Hepatocyte (in vitro differentiated cells): ENCODE measurements at regions not wholly inside any gene's neighbourhood (a gene's known extent, or its start where the extent isn't known, plus 50 kb on each side); places are given as distances from the start of the nearest gene placed in this dataset.

Experiments
- EZH2 ChIP-seq: fragments of 200-600 bp; sonication (generic); IDR thresholded peaks from 2 replicates; pipeline ENCODE4 v1.6.1; 2016; ENCODE audit warnings: antibody characterized with exemption, mild to moderate bottlenecking, borderline replicate concordance
- EZH2phosphoT487 ChIP-seq: fragments of 200-600 bp; sonication (generic); IDR thresholded peaks from one replicate; pipeline ENCODE4 v1.6.1; 2018; ENCODE audit warnings: antibody characterized with exemption, mild to moderate bottlenecking, low read depth, moderate library complexity; ENCODE audit not compliant: unreplicated experiment, severe bottlenecking
- TF ChIP-seq, protein P1 (sequence below): fragments of 200-600 bp; sonication (generic); IDR thresholded peaks from 2 replicates; pipeline ENCODE4 v1.5.1; 2016; ENCODE audit warnings: antibody characterized with exemption, mild to moderate bottlenecking; ENCODE audit not compliant: poor library complexity

DNA sequence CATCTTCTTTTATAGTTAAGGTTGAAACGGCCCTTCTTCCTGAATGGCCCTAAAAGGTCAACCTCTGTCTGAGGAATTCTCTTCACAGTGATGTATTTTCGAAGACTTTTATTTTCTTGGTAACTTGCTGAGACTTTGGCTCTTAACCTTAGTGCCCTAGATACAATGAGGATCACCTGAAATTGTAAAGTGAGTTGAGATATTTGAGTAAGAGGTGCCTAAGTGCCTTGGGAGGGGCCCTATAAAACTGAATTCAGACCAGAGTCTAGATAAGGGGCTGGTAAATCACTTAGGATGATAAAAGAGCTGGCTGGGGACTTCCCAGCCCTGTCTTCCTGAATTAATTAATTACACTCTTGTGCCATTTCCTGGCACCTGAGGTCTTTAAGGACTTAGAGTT is 505.6 kb upstream of the KIRREL3 start:
- TF ChIP-seq, protein P1, sequence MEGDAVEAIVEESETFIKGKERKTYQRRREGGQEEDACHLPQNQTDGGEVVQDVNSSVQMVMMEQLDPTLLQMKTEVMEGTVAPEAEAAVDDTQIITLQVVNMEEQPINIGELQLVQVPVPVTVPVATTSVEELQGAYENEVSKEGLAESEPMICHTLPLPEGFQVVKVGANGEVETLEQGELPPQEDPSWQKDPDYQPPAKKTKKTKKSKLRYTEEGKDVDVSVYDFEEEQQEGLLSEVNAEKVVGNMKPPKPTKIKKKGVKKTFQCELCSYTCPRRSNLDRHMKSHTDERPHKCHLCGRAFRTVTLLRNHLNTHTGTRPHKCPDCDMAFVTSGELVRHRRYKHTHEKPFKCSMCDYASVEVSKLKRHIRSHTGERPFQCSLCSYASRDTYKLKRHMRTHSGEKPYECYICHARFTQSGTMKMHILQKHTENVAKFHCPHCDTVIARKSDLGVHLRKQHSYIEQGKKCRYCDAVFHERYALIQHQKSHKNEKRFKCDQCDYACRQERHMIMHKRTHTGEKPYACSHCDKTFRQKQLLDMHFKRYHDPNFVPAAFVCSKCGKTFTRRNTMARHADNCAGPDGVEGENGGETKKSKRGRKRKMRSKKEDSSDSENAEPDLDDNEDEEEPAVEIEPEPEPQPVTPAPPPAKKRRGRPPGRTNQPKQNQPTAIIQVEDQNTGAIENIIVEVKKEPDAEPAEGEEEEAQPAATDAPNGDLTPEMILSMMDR: no peak
- TF ChIP-seq EZH2phosphoT487: no peak
- TF ChIP-seq EZH2: no peak
